Activated CD4-positive, alpha-beta T cell treated with anti-CD3 and anti-CD28 coated beads, Interleukin-2, amount 50 U/mL, for 48 hours (primary cell): ENCODE measurements at regions not wholly inside any gene's neighbourhood (a gene's known extent, or its start where the extent isn't known, plus 50 kb on each side); places are given as distances from the start of the nearest gene placed in this dataset.
"Not testable (repeated sequence)": the region's sequence is repeated elsewhere in the genome, so short reads cannot be mapped to it uniquely, and the experiment has no call there.

ENCODE experiments used
- DNase-seq, 2 experiments: peaks; one replicate each; pipeline ENCODE4 v3.0.0-alpha.2; 2020

DNA sequence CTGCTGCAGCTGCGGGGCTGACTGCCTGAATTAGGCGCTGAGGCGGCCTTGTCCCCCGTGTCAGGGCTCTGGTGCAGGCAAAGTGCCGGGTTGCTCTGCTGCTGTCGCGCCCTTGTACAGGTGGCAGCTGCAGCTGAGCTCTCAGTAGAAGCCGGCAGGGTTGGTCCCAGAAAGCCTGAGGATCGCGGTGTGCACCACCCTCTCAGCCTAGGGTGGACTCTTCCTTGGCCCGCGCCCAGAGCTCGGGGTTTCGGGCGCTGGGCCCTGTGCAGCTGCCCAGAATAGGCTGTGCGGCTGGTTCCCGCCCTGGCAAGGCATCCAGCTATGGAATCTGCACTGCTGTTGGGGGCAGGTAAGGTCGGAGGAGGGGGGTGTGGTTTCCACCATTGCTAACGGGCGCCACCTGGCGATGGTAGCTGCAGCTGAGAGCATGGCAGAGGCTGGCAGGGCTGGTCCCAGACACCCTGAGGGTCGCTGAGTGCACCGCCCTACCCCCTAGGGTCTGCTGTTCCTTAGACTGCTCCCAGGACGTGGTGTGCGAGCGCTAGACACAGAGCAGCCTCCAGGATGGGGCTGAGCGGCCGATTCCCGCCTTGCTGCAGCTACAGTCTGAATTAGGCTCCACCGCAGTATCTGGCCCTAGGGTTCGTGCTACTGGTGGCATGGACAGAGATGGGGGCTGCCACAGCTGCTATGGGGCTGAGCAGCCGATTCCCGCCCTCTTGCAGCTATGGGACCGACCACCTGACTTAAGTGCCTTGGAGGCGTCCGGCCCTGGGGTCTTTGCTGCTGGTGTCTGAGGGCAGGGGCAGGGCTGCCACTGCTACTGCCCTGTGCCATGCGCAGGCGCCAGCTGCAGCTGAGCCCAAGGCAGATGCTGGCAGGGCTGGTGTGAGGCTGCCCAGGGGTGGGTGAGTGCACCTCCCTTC, 145.0 kb downstream of the CCDC74A start:
- peak; percentile 63 to 75 for DNase-seq

DNA sequence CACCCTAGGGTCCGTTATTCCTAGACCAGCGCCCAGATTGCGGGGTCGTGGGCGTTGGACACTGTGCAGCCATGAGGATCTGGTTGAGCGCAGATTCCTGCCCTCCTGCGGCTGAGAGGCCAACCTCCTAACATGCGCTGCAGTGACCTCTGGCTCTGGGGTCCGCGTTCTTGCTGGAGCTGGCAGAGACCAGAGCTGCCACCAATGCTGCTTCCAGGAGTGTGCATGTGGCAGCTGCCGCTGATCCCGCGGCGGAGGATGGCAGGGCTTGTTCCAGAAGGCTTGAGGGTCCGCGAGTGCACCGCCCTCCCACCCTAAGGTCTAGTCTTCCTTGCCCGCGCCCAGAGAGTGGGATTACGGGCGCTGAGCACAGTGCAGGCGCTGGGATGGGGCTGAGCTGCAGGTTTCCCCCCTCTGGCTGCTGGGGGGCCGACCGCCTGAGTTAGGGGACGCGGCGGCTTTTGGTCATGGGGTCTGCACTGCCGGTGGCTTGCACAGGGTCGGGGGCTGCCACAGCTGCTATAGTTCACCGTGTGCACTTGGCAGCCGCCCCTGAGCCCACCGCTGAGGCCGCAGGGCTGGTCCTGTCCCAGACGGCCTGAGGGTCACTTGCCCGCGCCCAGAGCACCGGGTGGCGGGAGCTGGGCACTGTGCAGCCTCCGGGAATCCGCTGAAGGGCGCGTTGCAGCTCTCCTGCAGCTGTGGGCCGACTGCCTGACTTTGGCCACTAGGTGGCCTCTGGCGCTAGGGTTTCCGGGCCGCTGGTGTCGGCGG, 145.9 kb downstream of the CCDC74A start:
- DNase-seq: peak; percentile 75 to 81

DNA sequence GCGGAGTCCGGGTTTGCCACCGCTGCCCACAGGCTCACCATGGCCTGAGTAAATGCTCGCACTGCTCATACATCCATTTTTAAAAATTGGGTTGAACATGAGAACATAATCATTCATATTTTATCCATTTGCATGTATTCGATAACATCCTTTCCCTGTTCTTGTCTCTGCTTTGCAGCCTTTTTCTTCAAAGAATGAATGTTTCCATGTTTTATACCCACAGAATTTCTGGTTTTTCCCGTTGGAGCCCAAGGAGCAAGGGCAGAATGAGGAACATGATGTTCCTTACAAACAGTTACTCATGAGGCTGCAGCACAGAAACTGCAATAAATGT, 146.5 kb downstream of the CCDC74A start:
- no peak for DNase-seq

- DNase-seq: not testable (repeated sequence)
These were observed 154.0 kb downstream of the CCDC74A start for GRCh38 chr2:131681611-131682121.

DNA sequence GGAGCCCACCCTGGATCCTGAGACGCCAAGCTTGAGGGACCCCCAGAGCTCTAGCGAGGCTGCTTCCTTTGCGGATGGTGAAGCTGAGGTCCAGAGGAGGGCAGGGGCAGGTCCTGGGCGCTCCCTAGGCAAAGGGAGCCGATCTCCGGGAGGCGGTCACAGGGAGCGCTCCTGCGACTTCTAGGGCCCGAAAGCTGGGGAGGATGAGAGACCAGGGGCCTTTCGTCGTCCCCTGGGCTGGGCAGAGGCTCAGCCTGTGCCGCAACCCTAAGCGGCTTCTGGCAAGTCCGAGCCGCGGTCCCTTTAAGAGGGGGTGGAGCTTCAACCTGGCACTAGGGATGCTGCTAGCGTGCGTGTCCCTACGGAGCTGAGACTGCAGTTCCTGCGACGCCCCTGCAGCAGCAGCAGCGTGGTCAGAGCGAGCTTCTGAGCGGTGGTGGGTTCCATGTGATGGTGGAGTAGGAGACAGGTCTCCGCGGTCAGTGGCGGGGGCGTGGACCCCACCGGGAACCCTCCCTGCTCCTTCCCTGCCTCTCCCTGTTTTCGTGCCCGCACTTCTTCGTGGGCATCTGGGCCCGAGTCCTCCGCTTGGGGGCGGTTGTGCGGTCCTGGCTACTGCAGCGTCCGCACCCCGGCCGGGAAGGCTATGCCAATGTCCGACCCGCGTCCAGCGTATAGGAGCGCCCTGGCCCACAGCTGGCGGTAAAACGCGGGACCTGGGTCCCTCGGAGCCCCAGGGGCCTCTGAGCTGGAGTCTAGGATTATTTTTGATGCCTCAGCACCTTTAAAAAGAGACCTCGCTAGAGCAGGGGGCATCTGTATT, 154.6 kb downstream of the CCDC74A start:
- peak; percentile 80 to 86 for DNase-seq

- peak; percentile 34 to 48 for DNase-seq
These were observed 155.2 kb downstream of the CCDC74A start for GRCh38 chr2:131682945-131683330.

GRCh38 chr2:131684631-131685316, 157.1 kb downstream of the CCDC74A start:
- DNase-seq: not testable (repeated sequence)

DNA sequence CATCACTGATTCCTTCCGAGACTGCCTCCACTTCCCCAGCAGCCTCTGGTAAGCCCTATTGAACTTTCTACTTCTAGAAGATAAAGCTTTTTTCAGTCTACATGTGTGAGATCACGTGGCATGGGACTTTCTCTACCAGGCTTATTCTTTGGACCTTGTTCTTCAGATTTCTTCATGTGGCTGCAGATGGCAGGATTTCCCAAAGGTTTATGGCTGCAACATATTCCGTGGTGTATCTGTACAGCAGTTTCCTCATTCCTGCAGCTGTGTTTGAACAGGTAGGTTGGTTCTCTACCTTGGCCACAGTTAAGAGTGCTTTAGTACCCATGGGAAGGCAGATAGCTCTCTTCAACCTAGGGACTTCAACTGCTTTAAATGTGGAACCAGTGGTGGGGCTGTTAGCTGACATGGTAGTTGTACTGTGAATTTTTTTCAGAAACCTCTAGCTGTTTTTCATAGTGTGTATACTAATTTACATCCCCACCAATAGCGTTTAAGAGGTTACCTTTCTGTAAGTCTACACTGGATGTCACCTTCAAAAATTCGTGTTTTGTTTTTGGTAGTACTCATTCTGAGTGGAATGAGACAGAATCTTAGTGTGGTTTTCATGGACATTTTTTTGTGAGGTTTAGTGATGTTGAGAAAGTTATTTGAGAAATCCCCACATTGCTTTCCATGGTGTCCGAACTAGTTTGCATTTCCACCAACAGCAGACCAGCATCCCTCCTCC, 158.6 kb downstream of the CCDC74A start:
- DNase-seq: not testable (repeated sequence)

DNA sequence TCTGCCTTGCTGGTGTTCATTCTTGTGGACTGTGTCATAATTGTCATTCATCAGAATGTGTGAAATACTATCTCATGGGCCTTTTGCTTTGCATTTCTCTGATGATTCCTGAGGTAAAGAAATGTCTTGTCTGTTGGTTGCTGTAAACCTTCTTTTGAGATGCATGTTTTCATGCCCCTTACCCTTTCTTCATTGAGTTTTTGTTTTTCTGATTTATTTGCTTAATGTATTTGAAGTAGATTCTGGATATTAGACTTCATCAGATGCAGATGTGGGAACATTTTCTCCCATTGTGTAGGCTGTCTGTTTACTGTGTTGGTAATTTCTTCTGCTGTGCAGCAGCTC, 159.2 kb downstream of the CCDC74A start:
- not testable (repeated sequence) for DNase-seq

- DNase-seq: not testable (repeated sequence)
These were observed 161.4 kb downstream of the CCDC74A start for GRCh38 chr2:131689066-131689465.

GRCh38 chr2:131711268-131711667, 183.6 kb downstream of the CCDC74A start:
- DNase-seq: not testable (repeated sequence)

DNA sequence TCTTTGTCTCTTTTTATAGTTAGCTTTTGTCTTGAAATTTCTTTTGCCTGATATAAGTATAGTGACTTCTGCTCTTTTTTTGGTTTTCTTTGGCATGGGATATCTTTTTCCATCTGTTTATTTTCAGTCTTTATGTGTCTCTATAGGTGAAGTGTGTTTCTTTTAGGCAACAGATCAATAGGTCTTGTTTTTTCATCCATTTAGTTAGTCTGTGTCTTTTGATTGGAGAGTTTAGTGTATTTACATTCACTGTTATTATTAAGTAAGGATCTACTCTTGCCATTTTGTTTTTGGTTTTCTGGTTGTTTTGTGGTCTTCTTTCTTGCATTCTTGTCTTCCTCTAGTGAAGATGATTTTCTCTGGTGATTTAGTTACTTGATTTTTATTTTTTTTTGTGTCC, 190.2 kb downstream of the CCDC74A start:
- DNase-seq: not testable (repeated sequence)

DNA sequence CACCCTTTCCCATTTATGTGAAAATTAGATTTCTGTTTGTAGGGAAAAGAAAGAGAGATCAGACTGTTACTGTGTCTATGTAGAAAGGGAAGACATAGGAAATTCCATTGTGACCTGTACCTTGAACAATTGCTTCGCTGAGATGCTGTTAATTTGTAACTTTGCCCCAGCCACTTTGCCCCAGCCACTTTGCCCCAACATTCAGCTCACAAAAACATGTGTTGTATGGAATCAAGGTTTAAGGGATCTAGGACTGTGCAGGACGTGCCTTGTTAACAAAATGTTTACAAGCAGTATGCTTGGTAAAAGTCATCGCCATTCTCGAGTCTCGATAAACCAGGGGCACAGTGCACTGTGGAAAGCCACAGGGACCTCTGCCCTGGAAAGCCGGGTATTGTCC, 193.5 kb downstream of the CCDC74A start:
- DNase-seq: not testable (repeated sequence)

- not testable (repeated sequence) for DNase-seq
These were observed 194.6 kb downstream of the CCDC74A start for GRCh38 chr2:131722256-131722655.

DNA sequence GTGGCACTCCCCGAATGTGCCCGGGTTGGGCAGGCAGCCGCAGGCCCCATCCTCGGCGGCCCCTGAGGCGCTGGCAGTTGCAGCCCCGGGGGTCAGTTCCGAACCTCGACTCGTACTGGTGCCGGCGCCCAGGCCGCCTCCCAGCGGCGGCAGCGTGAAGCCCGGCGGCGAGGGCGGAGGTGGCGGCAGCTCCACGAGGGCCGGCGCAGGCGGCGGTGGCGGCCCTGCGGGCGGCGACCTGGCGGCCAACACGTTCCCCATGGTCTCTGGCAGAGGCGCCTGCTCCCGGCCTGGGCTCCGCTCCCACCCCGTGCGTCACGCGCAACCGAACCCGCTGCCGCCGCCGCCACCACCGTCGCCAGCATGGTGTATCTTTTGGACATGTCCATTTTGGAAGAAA, 196.3 kb downstream of the CCDC74A start:
- no peak for DNase-seq

GRCh38 chr2:131728451-131728850, 200.8 kb downstream of the CCDC74A start:
- DNase-seq: not testable (repeated sequence)

DNA sequence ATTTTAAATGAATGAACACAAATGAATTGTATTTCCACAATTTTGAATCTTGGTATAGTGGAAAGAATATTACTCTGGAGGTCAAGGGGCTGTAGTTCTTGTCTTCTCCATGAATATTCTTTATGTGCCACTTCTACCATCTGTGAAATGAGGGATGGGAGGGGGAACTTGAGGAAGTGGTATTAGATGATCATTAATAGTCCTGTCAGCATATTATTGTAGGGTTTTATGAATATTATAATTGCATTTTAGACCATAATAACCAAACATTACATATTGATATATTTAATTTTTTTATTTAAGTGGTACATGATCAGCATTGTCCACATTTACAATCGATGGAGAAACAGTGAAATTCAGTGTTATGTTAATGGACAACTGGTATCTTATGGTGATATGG, 205.8 kb downstream of the CCDC74A start:
- DNase-seq: not testable (repeated sequence)

- not testable (repeated sequence) for DNase-seq
These were observed 208.7 kb downstream of the CCDC74A start for GRCh38 chr2:131736406-131736805.

GRCh38 chr2:131738533-131738932, 210.8 kb downstream of the CCDC74A start:
- DNase-seq: not testable (repeated sequence)

GRCh38 chr2:131738996-131739434, 211.3 kb downstream of the CCDC74A start:
- not testable (repeated sequence) for DNase-seq
